Glutamatergic neuron (in vitro differentiated cells): ENCODE measurements at regions not wholly inside any gene's neighbourhood (a gene's known extent, or its start where the extent isn't known, plus 50 kb on each side); places are given as distances from the start of the nearest gene placed in this dataset.

ENCODE experiments used
- DNase-seq: peaks from one replicate; pipeline ENCODE4 v3.0.0; 2022
- H3K27ac Mint-ChIP-seq: one replicate; pipeline ENCODE4 v1.8.0; 2020; ENCODE audit warnings: mild to moderate bottlenecking, mixed read lengths, inconsistent platforms; ENCODE audit not compliant: unreplicated experiment
- H3K27me3 Mint-ChIP-seq: one replicate; pipeline ENCODE4 v1.8.0; 2020; ENCODE audit warnings: mild to moderate bottlenecking, moderate library complexity, mixed read lengths, inconsistent platforms; ENCODE audit not compliant: unreplicated experiment
- H3K36me3 Mint-ChIP-seq: one replicate; pipeline ENCODE4 v1.8.0; 2020; ENCODE audit warnings: mild to moderate bottlenecking, mixed read lengths, inconsistent platforms; ENCODE audit not compliant: unreplicated experiment
- H3K4me1 Mint-ChIP-seq: one replicate; pipeline ENCODE4 v1.8.0; 2020; ENCODE audit warnings: mild to moderate bottlenecking, low read depth, mixed read lengths, inconsistent platforms; ENCODE audit not compliant: unreplicated experiment
- H3K4me3 Mint-ChIP-seq: one replicate; pipeline ENCODE4 v1.8.0; 2020; ENCODE audit warnings: mild to moderate bottlenecking, mixed read lengths, inconsistent platforms; ENCODE audit not compliant: unreplicated experiment
- H3K9me3 Mint-ChIP-seq: one replicate; pipeline ENCODE4 v1.8.0; 2020; ENCODE audit warnings: mild to moderate bottlenecking, moderate library complexity, mixed read lengths, inconsistent platforms; ENCODE audit not compliant: unreplicated experiment
- TF ChIP-seq, protein P1 (sequence below): fragments of 200-600 bp; sonication (generic); IDR thresholded peaks from one replicate; pipeline ENCODE4 v1.5.0; 2021; ENCODE audit not compliant: partially characterized antibody, unreplicated experiment

DNA sequence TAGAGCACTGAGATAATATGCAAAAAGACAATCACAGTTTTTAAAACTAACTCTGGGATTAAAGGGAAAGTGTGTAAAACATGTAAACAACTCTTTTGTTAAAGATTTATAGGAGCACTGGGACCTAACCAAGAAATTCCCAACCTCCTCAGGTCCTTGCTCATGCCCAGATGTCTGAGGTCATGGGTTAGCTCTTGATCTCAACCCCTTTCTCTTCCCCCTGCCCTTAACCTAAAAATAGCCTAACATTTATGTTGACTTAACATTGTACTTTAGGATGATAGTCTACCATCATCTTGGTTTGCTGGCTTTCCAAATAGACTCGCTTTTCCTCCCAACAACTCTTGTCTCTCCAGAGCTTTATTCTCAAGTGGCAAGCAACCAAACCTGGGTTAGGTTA is 258.2 kb upstream of the FAT3 start:
- peaks cover 4% of the 10 kb centered on the region for H3K9me3 Mint-ChIP-seq
- no peak for DNase-seq
- no peak overlapping the region for H3K27ac Mint-ChIP-seq
- peaks cover under 1% of the 10 kb centered on the region for H3K4me1 Mint-ChIP-seq
- H3K4me3 Mint-ChIP-seq, result no peak overlapping the region
- TF ChIP-seq, protein P1, sequence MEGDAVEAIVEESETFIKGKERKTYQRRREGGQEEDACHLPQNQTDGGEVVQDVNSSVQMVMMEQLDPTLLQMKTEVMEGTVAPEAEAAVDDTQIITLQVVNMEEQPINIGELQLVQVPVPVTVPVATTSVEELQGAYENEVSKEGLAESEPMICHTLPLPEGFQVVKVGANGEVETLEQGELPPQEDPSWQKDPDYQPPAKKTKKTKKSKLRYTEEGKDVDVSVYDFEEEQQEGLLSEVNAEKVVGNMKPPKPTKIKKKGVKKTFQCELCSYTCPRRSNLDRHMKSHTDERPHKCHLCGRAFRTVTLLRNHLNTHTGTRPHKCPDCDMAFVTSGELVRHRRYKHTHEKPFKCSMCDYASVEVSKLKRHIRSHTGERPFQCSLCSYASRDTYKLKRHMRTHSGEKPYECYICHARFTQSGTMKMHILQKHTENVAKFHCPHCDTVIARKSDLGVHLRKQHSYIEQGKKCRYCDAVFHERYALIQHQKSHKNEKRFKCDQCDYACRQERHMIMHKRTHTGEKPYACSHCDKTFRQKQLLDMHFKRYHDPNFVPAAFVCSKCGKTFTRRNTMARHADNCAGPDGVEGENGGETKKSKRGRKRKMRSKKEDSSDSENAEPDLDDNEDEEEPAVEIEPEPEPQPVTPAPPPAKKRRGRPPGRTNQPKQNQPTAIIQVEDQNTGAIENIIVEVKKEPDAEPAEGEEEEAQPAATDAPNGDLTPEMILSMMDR, result no peak
- no peaks in the 10 kb centered on the region for H3K27me3 Mint-ChIP-seq
- peaks cover 18% of the 10 kb centered on the region for H3K36me3 Mint-ChIP-seq

DNA sequence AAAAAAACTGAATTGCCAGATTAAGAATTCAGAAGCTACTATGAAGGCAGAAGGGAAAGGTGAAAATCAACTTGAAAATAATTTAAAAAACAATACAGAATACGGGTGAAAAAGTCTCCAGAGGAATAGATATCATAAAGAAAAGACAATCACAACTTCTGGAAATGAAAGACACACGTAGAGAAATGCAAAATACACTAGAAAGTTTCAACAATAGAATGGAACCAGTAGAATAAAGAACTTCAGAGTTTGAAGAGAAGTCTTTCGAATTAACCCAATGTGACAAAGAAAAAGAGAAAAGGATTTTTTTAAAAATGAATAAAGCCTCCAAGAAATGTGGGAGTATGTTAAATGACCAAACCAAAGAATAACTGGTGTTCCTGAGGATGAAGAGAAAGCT is 263.8 kb upstream of the FAT3 start:
- TF ChIP-seq, protein P1, result no peak
- Mint-ChIP-seq H3K9me3 (peaks cover 18% of the 10 kb centered on the region), H3K4me1 (no peaks in the 10 kb centered on the region), H3K4me3 (no peak overlapping the region), H3K27me3 (no peaks in the 10 kb centered on the region), H3K36me3 (peaks cover 46% of the 10 kb centered on the region), H3K27ac (no peak overlapping the region)
- no peak for DNase-seq

DNA sequence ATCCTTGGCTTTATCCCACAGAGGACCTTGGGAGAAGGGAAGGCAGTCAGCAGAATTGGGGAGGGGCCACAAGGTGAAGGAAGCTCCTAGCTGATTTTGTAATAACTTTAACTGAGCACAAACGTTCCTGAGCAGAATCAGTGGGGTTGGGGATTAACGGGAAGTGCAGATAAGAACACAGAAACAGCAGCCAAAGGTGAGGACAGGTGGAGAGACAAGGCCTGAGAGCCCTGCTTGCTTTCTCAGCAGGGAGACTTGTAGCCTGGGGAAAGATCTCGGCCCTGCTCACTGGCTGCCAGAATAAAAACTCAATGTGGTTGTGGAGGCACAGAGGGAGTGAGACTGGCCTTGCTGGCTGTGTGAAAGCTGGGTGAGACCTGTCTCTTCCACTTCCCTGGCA is 265.2 kb upstream of the FAT3 start:
- H3K27me3 Mint-ChIP-seq, result no peaks in the 10 kb centered on the region
- DNase-seq, result no peak
- H3K4me1 Mint-ChIP-seq, result no peaks in the 10 kb centered on the region
- peaks cover 18% of the 10 kb centered on the region for H3K9me3 Mint-ChIP-seq
- no peak overlapping the region for H3K27ac Mint-ChIP-seq
- peaks cover 46% of the 10 kb centered on the region for H3K36me3 Mint-ChIP-seq
- no peak overlapping the region for H3K4me3 Mint-ChIP-seq
- TF ChIP-seq, protein P1, result no peak

DNA sequence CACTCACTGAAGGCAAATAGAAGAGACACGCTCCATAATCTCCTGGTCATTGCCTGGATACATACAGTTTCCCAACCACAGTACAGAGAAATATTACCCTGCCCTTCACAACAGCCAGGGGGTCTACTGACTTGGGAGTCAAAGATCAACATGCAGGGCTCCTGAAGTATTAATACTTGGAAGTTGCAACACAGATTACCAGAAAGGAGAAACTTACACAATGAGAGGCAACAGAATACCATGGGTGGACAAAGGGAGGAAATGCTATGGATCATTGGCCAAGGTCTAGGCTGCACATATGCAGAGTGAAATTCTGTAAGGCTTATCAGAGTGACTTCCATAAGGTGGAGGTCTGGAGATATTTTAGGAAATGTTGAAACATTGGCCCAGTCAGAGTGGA is 267.9 kb upstream of the FAT3 start:
- DNase-seq, result no peak
- Mint-ChIP-seq H3K27me3 (no peaks in the 10 kb centered on the region), H3K4me3 (no peak overlapping the region), H3K27ac (no peak overlapping the region), H3K4me1 (no peaks in the 10 kb centered on the region), H3K9me3 (peaks cover 14% of the 10 kb centered on the region), H3K36me3 (peaks cover 31% of the 10 kb centered on the region)
- TF ChIP-seq, protein P1, result no peak

DNA sequence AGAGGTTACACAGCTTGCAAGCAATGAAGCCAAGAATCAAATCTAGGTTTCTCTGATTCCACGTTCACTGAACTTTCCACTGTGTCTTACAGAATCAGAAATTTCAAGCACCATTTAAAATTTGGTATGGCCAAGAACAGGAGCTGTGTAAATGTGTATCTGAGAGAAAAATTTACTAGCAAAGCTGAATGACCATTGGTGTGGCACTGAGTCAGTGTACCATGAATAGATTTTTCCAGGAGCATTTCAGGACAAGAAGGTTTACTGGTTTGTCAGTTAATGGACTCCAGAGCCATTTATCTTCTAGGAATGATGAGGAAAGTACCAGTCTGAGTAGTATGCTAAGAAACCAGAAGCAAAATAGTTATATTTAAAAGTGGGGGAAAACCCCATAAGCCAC is 269.4 kb upstream of the FAT3 start:
- Mint-ChIP-seq H3K4me3 (no peak overlapping the region), H3K9me3 (peaks cover 12% of the 10 kb centered on the region)

More for the DNA sequence above, 269.4 kb upstream of the FAT3 start:
- TF ChIP-seq, protein P1, result no peak
- no peaks in the 10 kb centered on the region for H3K4me1 Mint-ChIP-seq
- DNase-seq, result no peak
- no peaks in the 10 kb centered on the region for H3K27me3 Mint-ChIP-seq
- H3K36me3 Mint-ChIP-seq, result peaks cover 17% of the 10 kb centered on the region
- H3K27ac Mint-ChIP-seq, result no peak overlapping the region
